Colonic mucosa (tissue), 4 donors: ENCODE measurements at regions not wholly inside any gene's neighbourhood (a gene's known extent, or its start where the extent isn't known, plus 50 kb on each side); places are given as distances from the start of the nearest gene placed in this dataset.

ENCODE experiments used
- DNase-seq: peaks from one replicate; pipeline ENCODE4 v3.0.0-alpha.2; 2020
- H3K27ac ChIP-seq: fragments of 200-600 bp; one replicate; pipeline ENCODE4 v1.8.0; 2021
- H3K27me3 ChIP-seq: fragments of 200-600 bp; one replicate; pipeline ENCODE4 v1.8.0; 2021
- H3K36me3 ChIP-seq: fragments of 200-600 bp; one replicate; pipeline ENCODE4 v1.8.0; 2021
- H3K4me1 ChIP-seq: fragments of 200-600 bp; one replicate; pipeline ENCODE4 v1.8.0; 2021; ENCODE audit warnings: mild to moderate bottlenecking
- H3K4me3 ChIP-seq: fragments of 200-600 bp; one replicate; pipeline ENCODE4 v1.8.0; 2021
- H3K9ac ChIP-seq, 2 donors: one replicate each; pipeline ENCODE4 v1.7.0; 2013; ENCODE audit warnings: control low read depth in 2 of 2, low read depth in 2 of 2, low read length in 2 of 2
- H3K9me3 ChIP-seq: fragments of 200-600 bp; one replicate; pipeline ENCODE4 v1.8.0; 2021
- CTCF ChIP-seq: fragments of 200-600 bp; IDR thresholded peaks from one replicate; pipeline ENCODE4 v1.8.0; 2022; ENCODE audit warnings: antibody characterized with exemption, mild to moderate bottlenecking
- intact Hi-C: fragments of 100-400 bp; cut with DNase I; formaldehyde crosslinking; loops from one replicate; pipeline ENCODE4 v1.14.1; 2022
- donor health status: healthy.
- donor health status: DM: no; HTN: no; CAD: no.
- donor health status: DM: no; HTN: no; CAD: no.

DNA sequence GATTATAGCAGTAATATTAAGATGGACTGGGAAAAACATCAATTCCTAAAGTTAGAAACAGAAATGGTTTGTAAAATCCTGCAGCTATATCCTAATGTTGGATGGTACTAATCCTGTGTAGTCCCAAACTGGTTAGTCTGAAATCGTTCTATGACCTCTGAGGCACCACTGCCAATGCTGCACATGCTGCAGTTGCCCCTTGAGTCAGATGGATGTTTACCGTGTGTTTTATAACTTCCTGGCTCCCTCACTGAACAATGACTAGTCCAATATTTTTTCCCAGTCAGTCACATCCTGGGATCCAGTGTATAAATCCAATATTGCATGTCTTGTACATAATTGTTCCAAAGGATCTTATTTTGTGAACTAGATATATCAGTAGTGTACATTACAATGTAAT is 226.7 kb upstream of the PKDCC start:
- Histone ChIP-seq H3K27ac (no peak overlapping the region), H3K9me3 (no peaks in the 10 kb centered on the region), H3K36me3 (no peaks in the 10 kb centered on the region), H3K4me3 (no peak overlapping the region), H3K9ac (no peak overlapping the region), H3K4me1 (no peaks in the 10 kb centered on the region), H3K27me3 (no peaks in the 10 kb centered on the region)
- DNase-seq = peak; percentile 49
- TF ChIP-seq CTCF = no peak
- intact Hi-C loops = no loop called here

DNA sequence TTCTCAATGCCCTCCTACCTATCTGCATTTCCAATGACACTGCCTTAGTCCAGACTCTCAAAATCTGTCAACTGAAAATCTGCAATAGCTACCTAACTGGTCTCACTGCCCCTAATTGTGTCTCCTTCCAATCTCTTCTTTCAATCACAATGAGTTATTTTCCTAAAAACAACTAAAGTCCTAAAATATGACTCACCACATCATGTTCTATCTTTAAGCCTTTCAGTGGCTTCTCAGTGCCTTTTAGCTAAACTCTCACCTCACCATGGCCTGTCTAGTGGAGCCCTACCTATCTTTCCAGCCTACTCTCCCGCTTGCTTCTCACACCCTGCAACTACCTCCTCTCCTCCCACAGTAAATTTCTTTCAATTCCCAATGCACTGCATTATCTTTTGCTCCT is 220.9 kb upstream of the PKDCC start:
- H3K36me3 ChIP-seq = no peaks in the 10 kb centered on the region
- H3K9me3 ChIP-seq = no peaks in the 10 kb centered on the region
- no peak overlapping the region for H3K9ac ChIP-seq
- no peak overlapping the region for H3K27ac ChIP-seq
- no peak for TF ChIP-seq CTCF
- no peak for DNase-seq
- H3K4me1 ChIP-seq = no peaks in the 10 kb centered on the region
- intact Hi-C loops = no loop called here
- no peak overlapping the region for H3K4me3 ChIP-seq
- no peaks in the 10 kb centered on the region for H3K27me3 ChIP-seq

DNA sequence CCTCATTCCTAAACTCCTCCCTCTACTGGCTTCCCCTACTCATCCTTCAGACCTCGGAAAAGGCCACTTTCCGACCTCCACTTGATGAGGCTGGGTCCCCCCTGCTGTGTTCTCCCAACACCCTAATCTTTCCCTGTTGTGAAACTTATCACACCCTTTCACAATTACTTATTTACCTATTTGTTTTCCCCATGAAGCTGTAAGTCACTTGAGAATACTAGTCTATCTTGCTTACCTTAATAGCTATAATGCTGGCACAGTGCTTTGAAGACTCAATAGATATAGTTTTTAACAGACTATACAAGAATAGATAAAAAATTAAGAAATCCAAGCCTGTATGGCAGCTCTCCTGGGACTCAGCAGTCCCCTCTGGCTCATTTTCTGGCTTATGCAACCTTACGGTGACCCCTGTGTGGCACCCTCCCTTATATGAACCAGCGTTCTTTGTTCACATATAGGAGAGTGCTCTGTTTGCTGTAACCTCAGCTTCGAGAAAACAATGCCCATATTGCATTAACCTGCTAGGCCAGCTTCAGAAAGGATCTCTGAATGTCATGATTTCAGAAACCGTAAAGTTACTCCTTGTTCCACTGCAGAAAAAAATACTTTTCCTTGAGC is 220.4 kb upstream of the PKDCC start:
- H3K9ac ChIP-seq = no peak overlapping the region
- no peak overlapping the region for H3K27ac ChIP-seq
- TF ChIP-seq CTCF = no peak
- intact Hi-C loops = no loop called here
- H3K9me3 ChIP-seq = no peaks in the 10 kb centered on the region
- H3K4me3 ChIP-seq = no peak overlapping the region
- no peaks in the 10 kb centered on the region for H3K27me3 ChIP-seq
- H3K36me3 ChIP-seq = no peaks in the 10 kb centered on the region
- no peaks in the 10 kb centered on the region for H3K4me1 ChIP-seq
- DNase-seq = no peak

- no peak overlapping the region for H3K27ac ChIP-seq
- H3K4me1 ChIP-seq = no peaks in the 10 kb centered on the region
- H3K9ac ChIP-seq = no peak overlapping the region
- intact Hi-C loops = no loop called here
- DNase-seq = no peak
- H3K36me3 ChIP-seq = no peaks in the 10 kb centered on the region
- H3K27me3 ChIP-seq = no peaks in the 10 kb centered on the region
- no peak overlapping the region for H3K4me3 ChIP-seq
- TF ChIP-seq CTCF = no peak
- H3K9me3 ChIP-seq = no peaks in the 10 kb centered on the region
Measured at GRCh38 chr2:41828052-41828643, 219.7 kb upstream of the PKDCC start.

GRCh38 chr2:41829052-41829451 is 218.8 kb upstream of the PKDCC start:
- Histone ChIP-seq H3K36me3 (no peaks in the 10 kb centered on the region), H3K27ac (no peak overlapping the region), H3K9ac (no peak overlapping the region), H3K27me3 (no peaks in the 10 kb centered on the region), H3K4me1 (no peaks in the 10 kb centered on the region), H3K9me3 (no peaks in the 10 kb centered on the region), H3K4me3 (no peak overlapping the region)
- no peak for TF ChIP-seq CTCF
- intact Hi-C loops = no loop called here
- DNase-seq = no peak
